Subcutaneous abdominal adipose tissue (tissue), 5 donors: ENCODE measurements at regions not wholly inside any gene's neighbourhood (a gene's known extent, or its start where the extent isn't known, plus 50 kb on each side); places are given as distances from the start of the nearest gene placed in this dataset.
"Not testable (repeated sequence)": the region's sequence is repeated elsewhere in the genome, so short reads cannot be mapped to it uniquely, and the experiment has no call there.

Experiments used
- H3K27ac ChIP-seq: one replicate; pipeline ENCODE4 v1.7.0; 2013; ENCODE audit warnings: low read depth, mild to moderate bottlenecking, inconsistent platforms, low read length, moderate library complexity
- H3K27me3 ChIP-seq, 5 donors: one replicate each; pipeline ENCODE4 v1.7.0; 2013; ENCODE audit warnings: low read length in 5 of 5, inconsistent platforms in 1 of 5; ENCODE audit not compliant: control insufficient read depth in 5 of 5, insufficient read depth in 4 of 5
- H3K36me3 ChIP-seq, 5 donors: one replicate each; pipeline ENCODE4 v1.7.0; 2013; ENCODE audit warnings: low read length in 5 of 5; ENCODE audit not compliant: control insufficient read depth in 5 of 5, insufficient read depth in 5 of 5
- H3K4me1 ChIP-seq, 5 donors: one replicate each; pipeline ENCODE4 v1.7.0; 2013; ENCODE audit warnings: low read length in 5 of 5, mild to moderate bottlenecking in 3 of 5, moderate library complexity in 1 of 5; ENCODE audit not compliant: control insufficient read depth in 5 of 5, insufficient read depth in 5 of 5
- H3K4me3 ChIP-seq, 5 donors: one replicate each; pipeline ENCODE4 v1.7.0; 2013; ENCODE audit warnings: low read length in 5 of 5, low read depth in 1 of 5
- H3K9ac ChIP-seq, 5 donors: one replicate each; pipeline ENCODE4 v1.7.0; 2013; ENCODE audit warnings: low read length in 5 of 5, mild to moderate bottlenecking in 4 of 5, moderate library complexity in 3 of 5
- H3K9me3 ChIP-seq, 5 donors: one replicate each; pipeline ENCODE4 v1.7.0; 2013; ENCODE audit warnings: low read length in 5 of 5; ENCODE audit not compliant: control insufficient read depth in 5 of 5
- donor health status: healthy.
- donor health status: healthy.
- donor health status: healthy.
- donor health status: healthy.
- donor health status: healthy.

GRCh38 chr11:25625094-25625493 is 706.8 kb upstream of the ANO3 start:
- Histone ChIP-seq H3K36me3 (no peaks in the 10 kb centered on the region), H3K4me1 (no peaks in the 10 kb centered on the region), H3K9me3 (no peaks in the 10 kb centered on the region), H3K27me3 (no peaks in the 10 kb centered on the region), H3K27ac (no peak overlapping the region), H3K9ac (no peak overlapping the region), H3K4me3 (no peak overlapping the region)

DNA sequence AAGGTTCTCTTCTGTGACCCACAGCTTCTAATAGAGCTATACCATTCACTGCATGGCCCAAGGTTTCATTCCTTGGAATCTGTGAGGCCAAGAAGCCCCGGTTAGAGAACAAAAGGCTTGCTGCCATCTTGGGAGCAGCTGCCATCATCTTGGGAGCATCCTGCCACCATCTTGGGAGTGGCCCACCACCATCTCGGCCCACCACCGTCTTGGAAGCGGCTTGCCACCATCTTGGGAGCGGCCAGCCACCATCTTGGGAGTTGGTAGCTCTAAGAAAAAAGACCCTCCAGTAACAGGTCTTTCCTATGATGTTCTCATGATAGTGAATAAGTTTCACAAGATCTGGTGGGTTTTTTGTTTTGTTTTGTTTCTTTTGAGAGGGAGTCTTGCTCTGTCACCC is 703.9 kb upstream of the ANO3 start:
- Histone ChIP-seq H3K9me3 (peaks cover 0 to 2% (median 0%) of the 10 kb centered on the region in 5 donors), H3K27me3 (no peaks in the 10 kb centered on the region), H3K27ac (no peak overlapping the region), H3K36me3 (no peaks in the 10 kb centered on the region), H3K4me3 (no peak overlapping the region), H3K9ac (no peak overlapping the region), H3K4me1 (no peaks in the 10 kb centered on the region)

DNA sequence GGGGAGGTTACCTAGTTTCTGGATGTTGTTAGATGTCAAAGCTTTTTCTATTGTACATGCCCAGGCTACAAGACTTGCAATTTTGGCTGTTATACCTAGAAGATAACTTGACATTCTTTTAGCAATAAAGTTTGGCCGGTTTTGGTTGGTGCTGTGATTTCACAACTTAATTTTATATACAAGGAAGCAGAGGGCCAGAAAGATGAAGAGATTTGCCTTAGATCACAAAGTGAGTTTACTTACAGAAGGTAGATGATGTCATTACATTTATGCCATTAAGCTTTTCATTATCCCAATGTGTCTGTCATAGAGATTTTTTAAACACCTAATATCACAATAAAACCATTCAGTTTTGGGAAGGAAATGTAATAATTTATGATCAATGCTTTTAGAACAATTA is 698.7 kb upstream of the ANO3 start:
- no peak overlapping the region for H3K27ac ChIP-seq
- H3K9ac ChIP-seq, result no peak overlapping the region
- H3K4me1 ChIP-seq, result no peaks in the 10 kb centered on the region
- no peaks in the 10 kb centered on the region for H3K36me3 ChIP-seq
- no peaks in the 10 kb centered on the region for H3K27me3 ChIP-seq
- no peak overlapping the region for H3K4me3 ChIP-seq
- peaks cover 0 to 2% (median 0%) of the 10 kb centered on the region in 5 donors for H3K9me3 ChIP-seq

DNA sequence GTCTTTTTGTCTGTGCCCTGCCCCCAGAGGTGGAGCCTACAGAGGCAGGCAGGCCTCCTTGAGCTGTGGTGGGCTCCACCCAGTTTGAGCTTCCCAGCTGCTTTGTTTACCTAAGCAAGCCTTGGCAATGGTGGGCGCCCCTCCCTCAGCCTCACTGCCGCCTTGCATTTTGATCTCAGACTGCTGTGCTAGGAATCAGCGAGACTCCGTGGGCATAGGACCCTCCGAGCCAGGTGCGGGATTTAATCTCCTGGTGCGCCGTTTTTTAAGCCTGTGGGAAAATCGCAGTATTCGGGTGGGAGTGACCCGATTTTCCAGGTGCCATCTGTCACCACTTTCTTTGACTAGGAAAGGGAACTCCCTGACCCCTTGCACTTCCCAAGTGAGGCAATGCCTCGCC is 682.7 kb upstream of the ANO3 start:
- H3K9me3 ChIP-seq, H3K36me3 ChIP-seq, H3K9ac ChIP-seq, H3K27me3 ChIP-seq, H3K27ac ChIP-seq, H3K4me3 ChIP-seq, H3K4me1 ChIP-seq: not testable (repeated sequence)

- Histone ChIP-seq H3K4me3 (no peak overlapping the region), H3K9ac (no peak overlapping the region), H3K27ac (no peak overlapping the region), H3K9me3 (peaks cover 0 to 2% (median 0%) of the 10 kb centered on the region in 5 donors), H3K4me1 (no peaks in the 10 kb centered on the region), H3K36me3 (no peaks in the 10 kb centered on the region), H3K27me3 (no peaks in the 10 kb centered on the region)
These were observed 681.6 kb upstream of the ANO3 start for GRCh38 chr11:25650319-25650718.

DNA sequence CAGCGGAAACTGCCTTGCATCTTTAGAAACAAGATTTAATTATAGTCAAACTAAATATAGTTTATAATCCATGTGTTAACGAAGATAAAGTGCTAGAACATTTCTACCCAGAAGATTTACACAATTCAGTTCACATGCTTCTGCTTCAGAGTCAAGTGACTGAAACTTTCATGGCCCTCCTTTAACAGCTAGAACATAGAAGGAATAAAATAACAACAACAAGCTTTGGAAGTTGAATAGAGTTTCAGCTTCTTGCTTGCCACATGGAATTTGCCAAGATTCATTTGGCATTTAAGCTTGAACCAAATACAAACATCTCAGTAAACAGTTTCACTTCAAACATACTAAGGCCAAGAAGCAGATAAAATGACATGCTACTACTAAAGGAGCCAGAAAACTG is 676.3 kb upstream of the ANO3 start:
- Histone ChIP-seq H3K27me3 (no peaks in the 10 kb centered on the region), H3K9ac (no peak overlapping the region), H3K4me1 (no peaks in the 10 kb centered on the region), H3K9me3 (no peaks in the 10 kb centered on the region), H3K36me3 (no peaks in the 10 kb centered on the region), H3K4me3 (no peak overlapping the region), H3K27ac (no peak overlapping the region)

GRCh38 chr11:25658916-25659315 is 673.0 kb upstream of the ANO3 start:
- Histone ChIP-seq H3K9ac (no peak overlapping the region), H3K4me3 (no peak overlapping the region), H3K27ac (no peak overlapping the region), H3K9me3 (no peaks in the 10 kb centered on the region), H3K4me1 (no peaks in the 10 kb centered on the region), H3K36me3 (no peaks in the 10 kb centered on the region), H3K27me3 (no peaks in the 10 kb centered on the region)

DNA sequence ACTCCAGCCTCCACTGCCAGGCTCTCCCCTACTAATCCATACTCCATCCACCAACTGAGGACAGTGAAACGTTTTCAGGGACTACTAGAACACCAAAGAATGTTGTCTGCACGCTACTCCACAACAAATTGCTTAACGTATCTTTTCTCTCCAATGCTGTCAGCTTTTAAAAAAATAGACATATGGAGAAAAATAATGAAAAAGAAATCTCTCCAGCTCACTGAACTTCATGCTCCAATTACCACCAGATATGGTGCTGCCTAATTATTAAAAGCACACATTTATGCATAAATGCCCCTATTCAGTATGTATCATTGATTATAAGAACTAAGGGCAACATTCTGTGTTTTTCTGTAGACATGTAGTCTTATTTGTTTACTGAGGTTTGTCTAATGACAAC is 672.2 kb upstream of the ANO3 start:
- Histone ChIP-seq H3K36me3 (no peaks in the 10 kb centered on the region), H3K4me3 (no peak overlapping the region)

DNA sequence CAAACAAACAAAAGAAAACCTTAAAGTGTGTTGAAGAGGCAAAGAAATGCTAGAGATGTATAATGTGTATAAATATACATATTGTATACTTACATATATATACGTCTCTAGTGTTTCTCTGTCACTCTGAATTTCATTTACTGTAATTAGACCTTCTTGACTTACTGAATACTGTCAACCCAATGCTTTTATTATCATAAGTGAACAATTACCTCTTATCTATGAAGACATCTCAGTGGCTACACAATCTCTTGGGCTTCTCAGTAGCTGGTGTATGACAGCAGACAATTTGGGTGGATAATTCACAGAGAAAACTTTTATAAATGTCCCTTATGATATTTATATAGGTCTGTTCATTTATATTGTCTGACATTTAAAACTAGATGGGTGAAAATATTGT is 664.1 kb upstream of the ANO3 start:
- Histone ChIP-seq H3K27me3 (no peaks in the 10 kb centered on the region), H3K9me3 (peaks cover 0 to 2% (median 0%) of the 10 kb centered on the region in 5 donors), H3K4me3 (no peak overlapping the region), H3K4me1 (no peaks in the 10 kb centered on the region), H3K9ac (no peak overlapping the region), H3K36me3 (no peaks in the 10 kb centered on the region), H3K27ac (no peak overlapping the region)

More for the DNA sequence above, 672.2 kb upstream of the ANO3 start:
- H3K9me3 ChIP-seq, result no peaks in the 10 kb centered on the region
- H3K27ac ChIP-seq, result no peak overlapping the region
- no peaks in the 10 kb centered on the region for H3K27me3 ChIP-seq
- H3K4me1 ChIP-seq, result no peaks in the 10 kb centered on the region
- H3K9ac ChIP-seq, result no peak overlapping the region

GRCh38 chr11:25691959-25692358 is 640.0 kb upstream of the ANO3 start:
- Histone ChIP-seq H3K36me3 (no peaks in the 10 kb centered on the region), H3K4me1 (no peaks in the 10 kb centered on the region), H3K9me3 (peaks cover 0 to 12% (median 7%) of the 10 kb centered on the region in 5 donors), H3K27ac (no peak overlapping the region), H3K9ac (no peak overlapping the region), H3K4me3 (no peak overlapping the region), H3K27me3 (no peaks in the 10 kb centered on the region)

DNA sequence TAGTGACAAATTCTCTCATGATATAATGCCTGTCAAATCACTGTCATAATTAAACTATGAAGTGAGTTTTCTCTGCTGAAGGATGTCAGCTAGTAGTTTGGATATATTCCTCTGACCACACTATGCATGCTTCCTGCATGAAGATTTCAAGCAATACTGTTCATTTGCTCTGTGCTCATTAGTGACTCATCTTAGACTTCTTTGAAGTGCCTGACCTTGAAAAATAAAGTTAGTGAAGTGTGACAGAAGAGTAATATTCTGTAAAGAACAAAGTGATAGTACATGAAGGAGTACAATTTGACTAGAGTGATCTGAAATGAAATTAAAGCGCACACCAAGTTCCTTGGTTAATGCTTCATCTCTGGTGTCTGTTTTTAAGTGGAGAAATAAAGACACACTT is 629.5 kb upstream of the ANO3 start:
- no peaks in the 10 kb centered on the region for H3K27me3 ChIP-seq
- no peaks in the 10 kb centered on the region for H3K36me3 ChIP-seq
- H3K4me1 ChIP-seq, result no peaks in the 10 kb centered on the region
- no peaks in the 10 kb centered on the region for H3K9me3 ChIP-seq
- H3K27ac ChIP-seq, result no peak overlapping the region
- no peak overlapping the region for H3K4me3 ChIP-seq
- H3K9ac ChIP-seq, result no peak overlapping the region
